ENCODE measurements at regions not wholly inside any gene's neighbourhood (a gene's known extent, or its start where the extent isn't known, plus 50 kb on each side); places are given as distances from the start of the nearest gene placed in this dataset.

- Histone ChIP-seq H3K9me1 (replicated peaks; ENCODE audit: control insufficient read depth, extremely low read depth, insufficient read depth, low read length) (no peaks in the 10 kb centered on the region), H2AFZ (ENCODE audit: low read depth, low read length) (no peak overlapping the region), H3K4me1 (ENCODE audit: control insufficient read depth, extremely low read depth, insufficient read depth, low read length) (no peaks in the 10 kb centered on the region), H3K9me3 (replicated peaks; ENCODE audit: control insufficient read depth, insufficient read depth, low read length) (no peaks in the 10 kb centered on the region), H3K79me2 (ENCODE audit: control insufficient read depth, insufficient read depth, low read length) (no peaks in the 10 kb centered on the region), H3K9ac (replicated peaks; ENCODE audit: extremely low read depth, insufficient read depth, low read length) (no peak overlapping the region), H3K27me3 (ENCODE audit: control insufficient read depth in 2 of 2, insufficient read depth in 2 of 2, low read length in 2 of 2) (no peaks in the 10 kb centered on the region), H4K20me1 (replicated peaks; ENCODE audit: control insufficient read depth, extremely low read depth, insufficient read depth, low read length) (no peaks in the 10 kb centered on the region), H3K4me3 (replicated peaks in 1 of 3; ENCODE audit: insufficient read depth in 1 of 3, low read depth in 1 of 3, low read length in 3 of 3) (no peak overlapping the region), H3K36me3 (ENCODE audit: control insufficient read depth in 2 of 2, extremely low read depth in 1 of 2, insufficient read depth in 2 of 2, low read length in 2 of 2) (no peaks in the 10 kb centered on the region), H3K27ac (ENCODE audit: insufficient read depth, low read depth, low read length) (no peak overlapping the region), H3K4me2 (ENCODE audit: insufficient read depth, low read length) (no peak overlapping the region)
- no peak for TF ChIP-seq EZH2 (IDR thresholded peaks at IDR 0.05; ENCODE audit: borderline replicate concordance, low read depth, low read length, severe bottlenecking)
- TF ChIP-seq POLR2A (IDR thresholded peaks at IDR 0.05; ENCODE audit: low read depth, low read length), result no peak
- no peak for TF ChIP-seq POLR2AphosphoS5 (IDR thresholded peaks at IDR 0.05; ENCODE audit: insufficient read depth, low read depth, low read length)
- TF ChIP-seq JUN (IDR thresholded peaks at IDR 0.05; ENCODE audit: borderline replicate concordance, insufficient read depth, insufficient read length, low read depth), result no peak
- no peak for TF ChIP-seq GATA2 (IDR thresholded peaks at IDR 0.05; ENCODE audit: insufficient read depth, insufficient read length, low read depth, low read length)
- no peak for TF ChIP-seq MAX (IDR thresholded peaks at IDR 0.05; ENCODE audit: insufficient read depth, insufficient read length)
- no peak for TF ChIP-seq FOS (IDR thresholded peaks at IDR 0.05; ENCODE audit: borderline replicate concordance, insufficient read depth, low read length)
- TF ChIP-seq MYC (IDR thresholded peaks at IDR 0.05; ENCODE audit: low read depth, low read length), result no peak
- TF ChIP-seq CTCF (IDR thresholded peaks at IDR 0.05; ENCODE audit: extremely low read depth in 1 of 2, insufficient read depth in 1 of 2, low read depth in 1 of 2, low read length in 2 of 2), result no peak
- no TSS peak for BruUV-seq (replicated peaks)
- ChIA-PET CTCF (no interaction called here), POLR2A (no interaction called here)
- intact Hi-C loops (cut with micrococcal nuclease) (no loop called here), dilution Hi-C loops (cut with MboI; ENCODE audit: extremely low pct_ligation_motif_present, low sequenced_read_pairs) (no loop called here)
- FAIRE-seq (no peak), DNase-seq (ENCODE audit: low read depth, low spot score) (no peak)
Observed at GRCh38 chr3:182183716-182184430, 472.1 kb downstream of the SOX2 start.
